A549 (cell line): ENCODE measurements at regions not wholly inside any gene's neighbourhood (a gene's known extent, or its start where the extent isn't known, plus 50 kb on each side); places are given as distances from the start of the nearest gene placed in this dataset.

Experiments
- CTCF ChIP-seq: fragments of >200 bp; sonication (Bioruptor Twin); formaldehyde crosslinking; IDR thresholded peaks from 3 replicates; pipeline ENCODE4 v1.5.1; 2016
- EP300 ChIP-seq, 2 experiments: fragments of >200 bp; sonication (Bioruptor Twin); formaldehyde crosslinking; IDR thresholded peaks; 2 replicates in 1 of 2; 3 replicates in 1 of 2; pipeline ENCODE4 v1.6.1; 2016 to 2017
- ESRRA ChIP-seq: fragments of 150-350 bp; IDR thresholded peaks from 2 replicates; pipeline ENCODE4 v1.6.1; 2014; ENCODE audit warnings: mild to moderate bottlenecking, low read length, borderline replicate concordance
- HDAC2 ChIP-seq: fragments of 200-600 bp; sonication (generic); IDR thresholded peaks from 2 replicates; pipeline ENCODE4 v1.6.1; 2016
- MYC ChIP-seq: IDR thresholded peaks from 2 replicates; pipeline ENCODE4 v1.6.1; 2012; ENCODE audit warnings: mild to moderate bottlenecking, inconsistent platforms, low read length, improper control_type of control experiment, borderline replicate concordance
- NFE2L2 ChIP-seq: fragments of 150-350 bp; conservative IDR thresholded peaks from 2 replicates; pipeline ENCODE4 v1.6.1; 2014; ENCODE audit warnings: low read length
- POLR2A ChIP-seq: IDR thresholded peaks from 2 replicates; pipeline ENCODE4 v1.6.1; 2012; ENCODE audit warnings: mild to moderate bottlenecking, low read length
- REST ChIP-seq: fragments of 200-600 bp; sonication (generic); IDR thresholded peaks from 2 replicates; pipeline ENCODE4 v1.6.1; 2016; ENCODE audit warnings: antibody characterized with exemption, mild to moderate bottlenecking, moderate library complexity
- RFX5 ChIP-seq: fragments of 450-650 bp; IDR thresholded peaks from 2 replicates; pipeline ENCODE4 v1.7.1; 2014; ENCODE audit warnings: antibody characterized with exemption, mild to moderate bottlenecking, moderate library complexity
- TP53 ChIP-seq: fragments of 250-450 bp; sonication (Bioruptor Pico); IDR thresholded peaks from 2 replicates; pipeline ENCODE4 v1.5.0; 2021; ENCODE audit warnings: mild to moderate bottlenecking, moderate library complexity

GRCh38 chr2:228722311-228722710 is 540.8 kb upstream of the SPHKAP start:
- TF ChIP-seq REST (no peak), POLR2A (no peak), CTCF (no peak), EP300 (IDR thresholded peaks at IDR 0.05) (no peak), RFX5 (no peak), NFE2L2 (no peak), HDAC2 (no peak), TP53 (no peak), ESRRA (no peak), MYC (no peak)
